Osteocyte (in vitro differentiated cells): ENCODE measurements at regions not wholly inside any gene's neighbourhood (a gene's known extent, or its start where the extent isn't known, plus 50 kb on each side); places are given as distances from the start of the nearest gene placed in this dataset.

Experiments
- DNase-seq: peaks from one replicate; pipeline ENCODE4 v3.0.0; 2021; ENCODE audit warnings: mixed read lengths; ENCODE audit not compliant: unreplicated experiment; ENCODE audit errors: extremely low spot score
- H3K27ac Mint-ChIP-seq: one replicate; pipeline ENCODE4 v1.8.0; 2021; ENCODE audit warnings: mild to moderate bottlenecking, mixed read lengths; ENCODE audit not compliant: unreplicated experiment
- H3K27me3 Mint-ChIP-seq: one replicate; pipeline ENCODE4 v1.8.0; 2021; ENCODE audit warnings: mixed read lengths; ENCODE audit not compliant: unreplicated experiment
- H3K36me3 Mint-ChIP-seq: one replicate; pipeline ENCODE4 v1.8.0; 2021; ENCODE audit warnings: mixed read lengths; ENCODE audit not compliant: unreplicated experiment
- H3K4me1 Mint-ChIP-seq: one replicate; pipeline ENCODE4 v1.8.0; 2021; ENCODE audit warnings: mixed read lengths; ENCODE audit not compliant: unreplicated experiment
- H3K4me3 Mint-ChIP-seq: one replicate; pipeline ENCODE4 v1.8.0; 2021; ENCODE audit warnings: mild to moderate bottlenecking, moderate library complexity, mixed read lengths; ENCODE audit not compliant: unreplicated experiment
- H3K9me3 Mint-ChIP-seq: one replicate; pipeline ENCODE4 v1.8.0; 2021; ENCODE audit warnings: mixed read lengths; ENCODE audit not compliant: unreplicated experiment
- CTCF ChIP-seq: fragments of 200-600 bp; sonication (generic); IDR thresholded peaks from 2 replicates; pipeline ENCODE4 v1.5.0; 2021; ENCODE audit warnings: antibody characterized with exemption, mild to moderate bottlenecking, moderate library complexity

GRCh38 chr5:34539183-34539582, 116.9 kb upstream of the RAI14 start:
- peaks cover 4% of the 10 kb centered on the region for H3K27me3 Mint-ChIP-seq
- H3K9me3 Mint-ChIP-seq, result peaks cover 5% of the 10 kb centered on the region
- H3K36me3 Mint-ChIP-seq, result no peaks in the 10 kb centered on the region

GRCh38 chr5:34541067-34541466, 115.1 kb upstream of the RAI14 start:
- no peaks in the 10 kb centered on the region for H3K36me3 Mint-ChIP-seq
- H3K4me3 Mint-ChIP-seq, result no peak overlapping the region
- no peak for DNase-seq
- no peak overlapping the region for H3K27ac Mint-ChIP-seq
- peaks cover 4% of the 10 kb centered on the region for H3K27me3 Mint-ChIP-seq
- no peak for TF ChIP-seq CTCF
- H3K9me3 Mint-ChIP-seq, result peaks cover 8% of the 10 kb centered on the region
- peaks cover 6% of the 10 kb centered on the region for H3K4me1 Mint-ChIP-seq

More at GRCh38 chr5:34539183-34539582, 116.9 kb upstream of the RAI14 start:
- no peak for DNase-seq
- Mint-ChIP-seq H3K4me1 (peaks cover 24% of the 10 kb centered on the region), H3K4me3 (no peak overlapping the region), H3K27ac (no peak overlapping the region)
- no peak for TF ChIP-seq CTCF

GRCh38 chr5:34542818-34543217, 113.3 kb upstream of the RAI14 start:
- no peak overlapping the region for H3K27ac Mint-ChIP-seq
- TF ChIP-seq CTCF, result no peak
- peaks cover 8% of the 10 kb centered on the region for H3K9me3 Mint-ChIP-seq

GRCh38 chr5:34543687-34544086, 112.4 kb upstream of the RAI14 start:
- no peaks in the 10 kb centered on the region for H3K36me3 Mint-ChIP-seq
- peaks cover 5% of the 10 kb centered on the region for H3K4me1 Mint-ChIP-seq
- H3K9me3 Mint-ChIP-seq, result peaks cover 8% of the 10 kb centered on the region
- TF ChIP-seq CTCF, result no peak
- H3K27me3 Mint-ChIP-seq, result peaks cover 4% of the 10 kb centered on the region
- DNase-seq, result no peak
- no peak overlapping the region for H3K27ac Mint-ChIP-seq
- no peak overlapping the region for H3K4me3 Mint-ChIP-seq

More at GRCh38 chr5:34542818-34543217, 113.3 kb upstream of the RAI14 start:
- peaks cover 4% of the 10 kb centered on the region for H3K27me3 Mint-ChIP-seq
- peaks cover 6% of the 10 kb centered on the region for H3K4me1 Mint-ChIP-seq
- DNase-seq, result no peak
- no peaks in the 10 kb centered on the region for H3K36me3 Mint-ChIP-seq
- H3K4me3 Mint-ChIP-seq, result no peak overlapping the region

GRCh38 chr5:34544403-34544802, 111.7 kb upstream of the RAI14 start:
- Mint-ChIP-seq H3K4me3 (no peak overlapping the region), H3K27ac (no peak overlapping the region), H3K4me1 (peaks cover 2% of the 10 kb centered on the region), H3K27me3 (peaks cover 4% of the 10 kb centered on the region), H3K36me3 (no peaks in the 10 kb centered on the region), H3K9me3 (peaks cover 8% of the 10 kb centered on the region)
- TF ChIP-seq CTCF, result no peak
- no peak for DNase-seq
